SK-N-SH (cell line): ENCODE measurements at regions not wholly inside any gene's neighbourhood (a gene's known extent, or its start where the extent isn't known, plus 50 kb on each side); places are given as distances from the start of the nearest gene placed in this dataset.

Experiments
- CTCF ChIP-seq: fragments of 200-600 bp; sonication (generic); IDR thresholded peaks from 2 replicates; pipeline ENCODE4 v1.6.1; 2017; ENCODE audit warnings: antibody characterized with exemption, mild to moderate bottlenecking, moderate library complexity
- MXI1 ChIP-seq: IDR thresholded peaks from 2 replicates; pipeline ENCODE4 v1.6.1; 2012; ENCODE audit warnings: mild to moderate bottlenecking, low read depth, low read length, improper control_type of control experiment
- POLR2AphosphoS5 ChIP-seq: IDR thresholded peaks from 2 replicates; pipeline ENCODE4 v1.6.1; 2012; ENCODE audit warnings: low read depth, low read length
- RAD21 ChIP-seq: IDR thresholded peaks from 2 replicates; pipeline ENCODE4 v1.6.1; 2012; ENCODE audit warnings: mild to moderate bottlenecking, low read length

DNA sequence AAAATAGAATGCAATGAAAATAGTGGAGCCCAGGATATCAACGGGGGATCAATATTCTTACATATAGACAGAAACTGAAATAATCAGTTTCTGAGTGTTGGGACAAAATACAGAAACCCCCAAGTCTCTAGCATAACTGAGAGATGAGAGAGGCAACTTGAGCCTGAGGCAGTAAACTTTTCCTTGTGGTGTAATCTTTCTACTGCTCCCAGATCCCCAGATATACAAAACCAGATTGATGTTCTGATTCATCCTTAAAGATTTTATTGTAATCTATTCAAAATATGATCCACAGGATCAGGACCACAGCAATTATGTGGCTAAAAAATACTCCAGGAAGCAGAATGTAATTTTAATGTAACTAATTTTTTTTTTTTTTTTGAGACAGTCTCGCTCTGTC is 2282.6 kb downstream of the ARAP2 start:
- TF ChIP-seq MXI1, result no peak
- no peak for TF ChIP-seq POLR2AphosphoS5
- no peak for TF ChIP-seq CTCF
- TF ChIP-seq RAD21, result no peak
